H1 (cell line): ENCODE measurements at regions not wholly inside any gene's neighbourhood (a gene's known extent, or its start where the extent isn't known, plus 50 kb on each side); places are given as distances from the start of the nearest gene placed in this dataset.

ENCODE experiments used
- CTCF ChIA-PET: fragments of 300-600 bp; sonication (Branson Sonifier 250); formaldehyde crosslinking; loops from one replicate; lab custom pipeline; 2021; ENCODE audit not compliant: partially characterized antibody; lab: Charles Lee
- POLR2A ChIA-PET: fragments of 300-600 bp; sonication (Branson Sonifier 250); formaldehyde crosslinking; loops from one replicate; lab custom pipeline; 2021; ENCODE audit warnings: inconsistent platforms; ENCODE audit not compliant: partially characterized antibody; lab: Charles Lee
- DNase-seq, 2 experiments: peaks; one replicate each; pipeline versions ENCODE4 v3.0.0 to v3.0.0-alpha.2; 2010 to 2022; ENCODE audit warnings: low spot score in 2 of 2, low read depth in 1 of 2, mixed read lengths in 1 of 2
- FAIRE-seq: peaks from 2 replicates; lab custom pipeline; 2011; peaks lifted over from hg19 to GRCh38; lab: Jason Lieb, UNC
- H2AFZ ChIP-seq: 2 replicates; pipeline ENCODE4 v1.8.1; 2012; ENCODE audit warnings: low read length, inconsistent platforms
- H2AK5ac ChIP-seq: 2 replicates; pipeline ENCODE4 v1.6.1; 2013; ENCODE audit warnings: low read depth, low read length
- H2BK120ac ChIP-seq: replicated peaks from 2 replicates; pipeline ENCODE3; 2013; ENCODE audit warnings: low read depth, low read length, inconsistent platforms
- H2BK12ac ChIP-seq: 2 replicates; pipeline ENCODE4 v1.6.1; 2013; ENCODE audit warnings: low read depth, low read length
- H2BK15ac ChIP-seq: 2 replicates; pipeline ENCODE4 v1.6.1; 2013; ENCODE audit warnings: low read length
- H2BK20ac ChIP-seq: 2 replicates; pipeline ENCODE4 v1.6.1; 2013; ENCODE audit warnings: low read length
- H2BK5ac ChIP-seq: 2 replicates; pipeline ENCODE4 v1.6.1; 2013; ENCODE audit warnings: low read depth, low read length
- H3K14ac ChIP-seq: 2 replicates; pipeline ENCODE4 v1.6.1; 2013; ENCODE audit warnings: inconsistent platforms; ENCODE audit not compliant: insufficient read length
- H3K18ac ChIP-seq: 2 replicates; pipeline ENCODE4 v1.6.1; 2013; ENCODE audit warnings: low read length; ENCODE audit errors: extremely low read depth
- H3K23ac ChIP-seq: 2 replicates; pipeline ENCODE4 v1.6.1; 2013; ENCODE audit warnings: inconsistent platforms; ENCODE audit not compliant: insufficient read length
- H3K23me2 ChIP-seq: 2 replicates; pipeline ENCODE4 v1.6.1; 2013; ENCODE audit warnings: low read depth, low read length
- H3K27ac ChIP-seq: 2 replicates; pipeline ENCODE4 v1.6.1; 2011; ENCODE audit warnings: low read depth, low read length, inconsistent platforms
- H3K27me3 ChIP-seq, 4 experiments: replicated peaks in 1 of 4; 1 replicate in 1 of 4; 2 replicates in 3 of 4; pipeline versions ENCODE4 v1.6.1 to v1.8.1; 2011 to 2013; ENCODE audit warnings: low read length in 3 of 4, mild to moderate bottlenecking in 3 of 4, inconsistent platforms in 2 of 4, mixed read lengths in 2 of 4, moderate library complexity in 1 of 4; ENCODE audit not compliant: control insufficient read depth in 3 of 4, insufficient read depth in 3 of 4; ENCODE audit errors: extremely low read depth in 1 of 4
- H3K36me3 ChIP-seq, 4 experiments: 2 replicates each; pipeline versions ENCODE4 v1.6.1 to v1.8.1; 2011 to 2013; ENCODE audit warnings: mild to moderate bottlenecking in 4 of 4, low read length in 3 of 4, moderate library complexity in 2 of 4, control low read depth in 1 of 4, inconsistent platforms in 1 of 4; ENCODE audit not compliant: insufficient read depth in 4 of 4, control insufficient read depth in 2 of 4
- H3K4ac ChIP-seq: replicated peaks from 2 replicates; pipeline ENCODE3; 2013; ENCODE audit warnings: low read length, low read depth, mixed read lengths, inconsistent platforms; ENCODE audit not compliant: insufficient read length
- H3K4me1 ChIP-seq, 4 experiments: replicated peaks in 1 of 4; 1 replicate in 1 of 4; 2 replicates in 3 of 4; pipeline versions ENCODE4 v1.6.1 to v1.8.1; 2011 to 2013; ENCODE audit warnings: low read length in 3 of 4, inconsistent platforms in 2 of 4, mixed read lengths in 1 of 4; ENCODE audit not compliant: insufficient read depth in 4 of 4, control insufficient read depth in 3 of 4
- H3K4me2 ChIP-seq, 2 experiments: 2 replicates each; pipeline versions ENCODE4 v1.6.1 to v1.8.1; 2011 to 2013; ENCODE audit warnings: low read depth in 2 of 2, low read length in 2 of 2, control low read depth in 1 of 2, inconsistent platforms in 1 of 2, mild to moderate bottlenecking in 1 of 2; ENCODE audit not compliant: insufficient read depth in 1 of 2
- H3K4me3 ChIP-seq, 4 experiments: fragments of 200-600, 300-600 bp in 1 of 4; sonication (generic), shearing (Covaris generic), sonication (Bioruptor Twin) in 1 of 4; 2 replicates each; pipeline versions ENCODE4 v1.5.1 to v1.8.1; 2011 to 2016; ENCODE audit warnings: low read length in 4 of 4, low read depth in 3 of 4, control low read depth in 2 of 4, inconsistent platforms in 2 of 4, mild to moderate bottlenecking in 2 of 4, mixed read lengths in 1 of 4, moderate library complexity in 1 of 4; ENCODE audit not compliant: insufficient read depth in 2 of 4; ENCODE audit errors: extremely low read depth in 1 of 4
- H3K56ac ChIP-seq: replicated peaks from 2 replicates; pipeline ENCODE3; 2013; ENCODE audit warnings: low read depth, mild to moderate bottlenecking, mixed read lengths, low read length, inconsistent platforms; ENCODE audit not compliant: insufficient read length
- H3K79me1 ChIP-seq: 2 replicates; pipeline ENCODE4 v1.6.1; 2013; ENCODE audit warnings: low read depth, low read length, control low read depth
- H3K79me2 ChIP-seq, 2 experiments: 2 replicates each; pipeline versions ENCODE4 v1.6.1 to v1.8.1; 2012 to 2013; ENCODE audit warnings: low read length in 2 of 2, mild to moderate bottlenecking in 2 of 2, inconsistent platforms in 1 of 2; ENCODE audit not compliant: insufficient read depth in 2 of 2, control insufficient read depth in 1 of 2
- H3K9ac ChIP-seq, 4 experiments: replicated peaks in 1 of 4; 1 replicate in 1 of 4; 2 replicates in 3 of 4; pipeline versions ENCODE4 v1.6.1 to v1.8.1; 2011 to 2013; ENCODE audit warnings: low read depth in 3 of 4, low read length in 3 of 4, control low read depth in 2 of 4, mild to moderate bottlenecking in 2 of 4, moderate library complexity in 2 of 4, inconsistent platforms in 1 of 4; ENCODE audit errors: extremely low read depth in 1 of 4
- H3K9me3 ChIP-seq, 2 experiments: 2 replicates each; pipeline versions ENCODE4 v1.6.1 to v1.8.1; 2012 to 2013; ENCODE audit warnings: mild to moderate bottlenecking in 2 of 2, moderate library complexity in 2 of 2, control low read depth in 1 of 2, inconsistent platforms in 1 of 2, low read depth in 1 of 2, low read length in 1 of 2, mixed read lengths in 1 of 2; ENCODE audit not compliant: insufficient read depth in 2 of 2
- H4K20me1 ChIP-seq, 2 experiments: replicated peaks in 1 of 2; 2 replicates each; pipeline versions ENCODE3 to v1.8.1; 2011 to 2013; ENCODE audit warnings: inconsistent platforms in 2 of 2, low read length in 2 of 2, mild to moderate bottlenecking in 1 of 2; ENCODE audit not compliant: insufficient read depth in 2 of 2, control insufficient read depth in 1 of 2
- H4K5ac ChIP-seq: 2 replicates; pipeline ENCODE4 v1.6.1; 2013; ENCODE audit warnings: low read length, low read depth, mixed read lengths, inconsistent platforms; ENCODE audit not compliant: insufficient read length
- H4K8ac ChIP-seq: 2 replicates; pipeline ENCODE4 v1.8.0; 2013; ENCODE audit warnings: mild to moderate bottlenecking, moderate library complexity, low read length, inconsistent platforms; ENCODE audit not compliant: insufficient read depth; ENCODE audit errors: extremely low read depth
- H4K91ac ChIP-seq: replicated peaks from 2 replicates; pipeline ENCODE3; 2013; ENCODE audit warnings: low read length, mixed read lengths, inconsistent platforms; ENCODE audit not compliant: insufficient read length
- BCL11A ChIP-seq, 2 experiments: IDR thresholded peaks; one replicate each; pipeline ENCODE4 v1.6.1; 2011; ENCODE audit warnings: low read depth in 2 of 2, low read length in 2 of 2, mild to moderate bottlenecking in 2 of 2
- CBX5 ChIP-seq: fragments of 300-800, 300-1000 bp; sonication (generic); IDR thresholded peaks from 2 replicates; pipeline ENCODE4 v1.7.1; 2016; ENCODE audit warnings: antibody characterized with exemption, low read length, low read depth
- CBX8 ChIP-seq: fragments of 300-800, 300-1000 bp; sonication (generic); IDR thresholded peaks from 2 replicates; pipeline ENCODE4 v1.7.1; 2016; ENCODE audit warnings: low read depth, low read length, borderline replicate concordance
- EGR1 ChIP-seq: IDR thresholded peaks from 2 replicates; pipeline ENCODE4 v1.6.1; 2011; ENCODE audit warnings: low read depth, low read length, borderline replicate concordance
- NRF1 ChIP-seq: IDR thresholded peaks from 2 replicates; pipeline ENCODE4 v1.6.1; 2011; ENCODE audit warnings: mild to moderate bottlenecking, low read depth, low read length, improper control_type of control experiment
- PHF8 ChIP-seq: fragments of 200-600 bp; sonication (generic); conservative IDR thresholded peaks from 2 replicates; pipeline ENCODE4 v1.7.1; 2012; ENCODE audit warnings: low read depth, mild to moderate bottlenecking, inconsistent platforms, low read length, moderate library complexity
- POU5F1 ChIP-seq: IDR thresholded peaks from 2 replicates; pipeline ENCODE4 v1.6.1; 2011; ENCODE audit warnings: low read depth, mild to moderate bottlenecking, low read length, moderate library complexity
- RAD21 ChIP-seq, 2 experiments: IDR thresholded peaks in 1 of 2; conservative IDR thresholded peaks in 1 of 2; 2 replicates each; pipeline ENCODE4 v1.6.1; 2011; ENCODE audit warnings: low read depth in 2 of 2, low read length in 2 of 2, improper control_type of control experiment in 1 of 2, inconsistent platforms in 1 of 2, mild to moderate bottlenecking in 1 of 2, moderate library complexity in 1 of 2
- RBBP5 ChIP-seq: IDR thresholded peaks from 2 replicates; pipeline ENCODE4 v1.7.1; 2012; ENCODE audit warnings: low read depth, mild to moderate bottlenecking, inconsistent platforms, low read length, moderate library complexity, borderline replicate concordance
- RFX5 ChIP-seq: IDR thresholded peaks from 2 replicates; pipeline ENCODE4 v1.6.1; 2011; ENCODE audit warnings: low read depth, low read length, improper control_type of control experiment, borderline replicate concordance
- SP4 ChIP-seq: IDR thresholded peaks from 2 replicates; pipeline ENCODE4 v1.6.1; 2012; ENCODE audit warnings: low read length, inconsistent platforms
- TCF12 ChIP-seq: IDR thresholded peaks from 2 replicates; pipeline ENCODE4 v1.6.1; 2011; ENCODE audit warnings: low read depth, mild to moderate bottlenecking, low read length
- WGBS, 2 experiments: shearing (Covaris generic) in 1 of 2; methylation state at CpG; one replicate each; pipeline versions ENCODE4 v1.1.6 to v1.1.7; 2013 to 2015; ENCODE audit warnings: low lambda C conversion rate in 2 of 2, mixed read lengths in 2 of 2, inconsistent platforms in 1 of 2, low coverage in 1 of 2, missing lambda C conversion rate in 1 of 2; ENCODE audit not compliant: insufficient replicate concordance in 2 of 2, insufficient coverage in 1 of 2, insufficient read length in 1 of 2; ENCODE audit errors: extremely low coverage in 1 of 2, missing lambda C conversion rate in 1 of 2; 5-methylcytosine and 5-hydroxymethylcytosine counted together
- TF ChIP-seq, protein P1 (sequence below): IDR thresholded peaks from 2 replicates; pipeline ENCODE4 v1.6.1; 2012; ENCODE audit warnings: inconsistent platforms

DNA sequence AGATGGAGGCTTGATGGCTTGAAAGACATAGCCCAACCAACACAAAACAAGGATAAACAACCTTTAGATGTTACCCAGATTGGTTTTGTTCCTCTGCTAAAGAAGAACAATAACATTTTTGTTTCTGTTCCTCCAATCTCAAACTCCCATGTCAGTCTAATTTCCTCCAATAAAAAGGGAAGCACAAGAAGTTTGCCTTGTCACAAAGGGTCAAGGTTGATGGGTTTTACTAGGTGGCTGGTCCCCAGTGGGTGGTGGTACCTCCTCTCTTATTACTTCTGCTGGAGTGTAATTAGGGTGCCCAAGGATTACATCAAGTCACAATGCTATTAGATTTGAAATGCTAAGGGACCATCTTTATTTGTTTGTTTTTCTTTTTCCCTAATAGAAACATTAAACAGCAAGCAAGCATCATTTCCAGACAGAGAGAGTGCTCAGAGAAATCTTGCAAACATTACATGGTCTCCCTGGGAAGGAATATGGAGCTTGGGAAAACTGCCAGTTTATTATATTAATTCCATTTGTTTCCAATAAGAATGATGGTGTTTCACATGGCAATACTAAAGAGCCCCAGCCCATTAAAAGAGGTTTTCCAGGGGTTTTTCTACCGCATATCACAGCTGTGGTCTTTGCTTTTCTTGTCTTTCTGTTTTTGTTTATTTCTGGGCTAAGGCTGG is 78.3 kb upstream of the AOAH start:
- Histone ChIP-seq H3K9me3 (no peaks in the 10 kb centered on the region), H2BK20ac (no peak overlapping the region), H4K5ac (no peak overlapping the region), H3K4me2 (no peak overlapping the region), H4K91ac (no peak overlapping the region), H3K27ac (no peak overlapping the region), H3K27me3 (no peaks in the 10 kb centered on the region), H3K9ac (no peak overlapping the region), H3K4me1 (no peaks in the 10 kb centered on the region), H4K8ac (no peak overlapping the region), H3K36me3 (no peaks in the 10 kb centered on the region), H3K79me1 (no peaks in the 10 kb centered on the region; the same call in 1 of the 2 replicates), H2BK15ac (no peak overlapping the region), H3K79me2 (no peaks in the 10 kb centered on the region), H2AFZ (no peak overlapping the region), H3K23ac (no peak overlapping the region), H4K20me1 (no peaks in the 10 kb centered on the region), H2BK5ac (no peak overlapping the region), H2BK120ac (no peak overlapping the region), H2BK12ac (no peak overlapping the region), H3K56ac (no peak overlapping the region), H3K14ac (no peak overlapping the region), H2AK5ac (no peak overlapping the region), H3K18ac (no peak overlapping the region), H3K23me2 (0 out of 2 replicates have a peak, but pooled peaks cover 3% of the 10 kb centered on the region), H3K4ac (no peak overlapping the region), H3K4me3 (no peak overlapping the region)
- CTCF ChIA-PET: interaction anchor here (0.6 to 1.3 kb wide), 2 partner anchors 20 to 25 kb away, joined by 3 read pairs; no protein-coding TSS in a partner anchor
- DNase-seq: no peak
- POLR2A ChIA-PET: no interaction called here
- no peak for FAIRE-seq
- WGBS, 2 experiments: 81% methylated on average over 1 of the region's 1 CpG; no CpG with 5 or more reads in 1 of the 2 experiments
- TF ChIP-seq, protein P1, sequence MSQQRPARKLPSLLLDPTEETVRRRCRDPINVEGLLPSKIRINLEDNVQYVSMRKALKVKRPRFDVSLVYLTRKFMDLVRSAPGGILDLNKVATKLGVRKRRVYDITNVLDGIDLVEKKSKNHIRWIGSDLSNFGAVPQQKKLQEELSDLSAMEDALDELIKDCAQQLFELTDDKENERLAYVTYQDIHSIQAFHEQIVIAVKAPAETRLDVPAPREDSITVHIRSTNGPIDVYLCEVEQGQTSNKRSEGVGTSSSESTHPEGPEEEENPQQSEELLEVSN: no peak
- TF ChIP-seq CBX8: no peak
- TF ChIP-seq SP4: no peak
- TF ChIP-seq BCL11A (IDR thresholded peaks at IDR 0.05; ENCODE audit: low read depth in 2 of 2, low read length in 2 of 2): no peak
- TF ChIP-seq NRF1: no peak
- TF ChIP-seq TCF12: no peak
- no peak for TF ChIP-seq RAD21 (IDR thresholded peaks at IDR 0.05 in 1 of 2, conservative IDR thresholded peaks at IDR 0.05 in 1 of 2; ENCODE audit: low read depth in 2 of 2, low read length in 2 of 2)
- no peak for TF ChIP-seq RBBP5
- TF ChIP-seq RFX5: no peak
- no peak for TF ChIP-seq EGR1
- TF ChIP-seq CBX5: no peak
- TF ChIP-seq PHF8: no peak
- TF ChIP-seq POU5F1: no peak
